H9 (cell line): ENCODE measurements at regions not wholly inside any gene's neighbourhood (a gene's known extent, or its start where the extent isn't known, plus 50 kb on each side); places are given as distances from the start of the nearest gene placed in this dataset.

Source experiments
- DNase-seq: peaks from one replicate; pipeline ENCODE4 v3.0.0-alpha.2; 2017
- H2AFZ ChIP-seq: one replicate; pipeline ENCODE4 v1.6.1; 2013; ENCODE audit warnings: mild to moderate bottlenecking, low read length, control low read depth, moderate library complexity
- H2AK5ac ChIP-seq: 2 replicates; pipeline ENCODE4 v1.6.1; 2013; ENCODE audit warnings: low read length, control low read depth, mixed read lengths; ENCODE audit not compliant: insufficient read length
- H2BK120ac ChIP-seq: one replicate; pipeline ENCODE4 v1.6.1; 2013; ENCODE audit warnings: low read depth, mild to moderate bottlenecking, low read length, control low read depth, inconsistent platforms; ENCODE audit not compliant: poor library complexity, severe bottlenecking
- H2BK12ac ChIP-seq: 2 replicates; pipeline ENCODE4 v1.6.1; 2013; ENCODE audit warnings: low read length, control low read depth, mixed read lengths, low read depth; ENCODE audit not compliant: insufficient read length
- H2BK15ac ChIP-seq: 2 replicates; pipeline ENCODE4 v1.6.1; 2013; ENCODE audit warnings: low read depth, low read length, control low read depth
- H2BK20ac ChIP-seq: one replicate; pipeline ENCODE4 v1.6.1; 2013; ENCODE audit warnings: low read depth, mild to moderate bottlenecking, low read length, control low read depth, inconsistent platforms; ENCODE audit not compliant: poor library complexity, severe bottlenecking
- H2BK5ac ChIP-seq: 2 replicates; pipeline ENCODE4 v1.6.1; 2013; ENCODE audit warnings: low read length, control low read depth, mixed read lengths; ENCODE audit not compliant: insufficient read length
- H3K14ac ChIP-seq: 2 replicates; pipeline ENCODE4 v1.6.1; 2013; ENCODE audit warnings: low read length, control low read depth; ENCODE audit not compliant: insufficient read depth
- H3K18ac ChIP-seq: 2 replicates; pipeline ENCODE4 v1.6.1; 2013; ENCODE audit warnings: low read depth, mild to moderate bottlenecking, mixed read lengths, low read length, control low read depth; ENCODE audit not compliant: insufficient read length
- H3K23ac ChIP-seq: 2 replicates; pipeline ENCODE4 v1.6.1; 2013; ENCODE audit warnings: low read length, control low read depth, mixed read lengths, low read depth; ENCODE audit not compliant: insufficient read length
- H3K23me2 ChIP-seq: 2 replicates; pipeline ENCODE4 v1.6.1; 2013; ENCODE audit warnings: low read depth, mild to moderate bottlenecking, mixed read lengths, low read length, control low read depth; ENCODE audit not compliant: insufficient read length, poor library complexity, severe bottlenecking
- H3K27ac ChIP-seq: 2 replicates; pipeline ENCODE4 v1.5.1; 2013; ENCODE audit warnings: low read length, control low read depth, mixed read lengths, low read depth; ENCODE audit not compliant: insufficient read length
- H3K27me3 ChIP-seq: 2 replicates; pipeline ENCODE4 v1.6.1; 2013; ENCODE audit warnings: low read length, control low read depth, inconsistent platforms; ENCODE audit not compliant: insufficient read depth
- H3K4ac ChIP-seq: 2 replicates; pipeline ENCODE4 v1.6.1; 2013; ENCODE audit warnings: low read depth, mild to moderate bottlenecking, control low read depth, inconsistent platforms, low read length, moderate library complexity
- H3K4me1 ChIP-seq: 2 replicates; pipeline ENCODE4 v1.6.1; 2013; ENCODE audit warnings: low read length, control low read depth, inconsistent platforms; ENCODE audit not compliant: insufficient read depth
- H3K4me2 ChIP-seq: 2 replicates; pipeline ENCODE4 v1.6.1; 2013; ENCODE audit warnings: low read length, control low read depth, mixed read lengths; ENCODE audit not compliant: insufficient read length, insufficient read depth
- H3K56ac ChIP-seq: 2 replicates; pipeline ENCODE4 v1.6.1; 2013; ENCODE audit warnings: low read depth, mild to moderate bottlenecking, mixed read lengths, low read length, control low read depth; ENCODE audit not compliant: insufficient read length
- H3K79me1 ChIP-seq: 2 replicates; pipeline ENCODE4 v1.6.1; 2013; ENCODE audit warnings: low read depth, mild to moderate bottlenecking, moderate library complexity, low read length, control low read depth, inconsistent platforms; ENCODE audit not compliant: insufficient read depth, poor library complexity, severe bottlenecking
- H3K79me2 ChIP-seq: 2 replicates; pipeline ENCODE4 v1.6.1; 2013; ENCODE audit warnings: low read length, control low read depth, inconsistent platforms; ENCODE audit not compliant: insufficient read depth
- H3K9ac ChIP-seq: 2 replicates; pipeline ENCODE4 v1.6.1; 2013; ENCODE audit warnings: low read length, control low read depth, mixed read lengths; ENCODE audit not compliant: insufficient read length; ENCODE audit errors: extremely low read depth
- H3K9me3 ChIP-seq: one replicate; pipeline ENCODE4 v1.6.1; 2013; ENCODE audit warnings: low read depth, low read length, inconsistent platforms; ENCODE audit not compliant: control insufficient read depth
- H3T11ph ChIP-seq: one replicate; pipeline ENCODE4 v1.6.1; 2013; ENCODE audit warnings: mild to moderate bottlenecking, low read length, control low read depth, inconsistent platforms
- H4K20me1 ChIP-seq: one replicate; pipeline ENCODE4 v1.6.1; 2013; ENCODE audit not compliant: control insufficient read depth, insufficient read length, insufficient read depth
- H4K5ac ChIP-seq: 2 replicates; pipeline ENCODE4 v1.6.1; 2013; ENCODE audit warnings: low read depth, mild to moderate bottlenecking, mixed read lengths, low read length, control low read depth; ENCODE audit not compliant: insufficient read length
- H4K8ac ChIP-seq: replicated peaks from 2 replicates; pipeline ENCODE4 v1.6.1; 2013; ENCODE audit warnings: low read length, control low read depth, mixed read lengths, low read depth; ENCODE audit not compliant: insufficient read length
- H4K91ac ChIP-seq: 2 replicates; pipeline ENCODE4 v1.6.1; 2013; ENCODE audit warnings: low read depth, mild to moderate bottlenecking, moderate library complexity, mixed read lengths, low read length, control low read depth; ENCODE audit not compliant: insufficient read length
- H3K27ac Mint-ChIP-seq, 3 experiments: 2 replicates in 2 of 3; 3 replicates in 1 of 3; pipeline ENCODE4 v1.8.0; 2020 to 2021; ENCODE audit warnings: mixed read lengths in 3 of 3, mild to moderate bottlenecking in 1 of 3, moderate library complexity in 1 of 3
- H3K27me3 Mint-ChIP-seq: 2 replicates; pipeline ENCODE4 v1.8.0; 2021; ENCODE audit warnings: low read depth, mild to moderate bottlenecking, moderate library complexity, mixed read lengths
- H3K36me3 Mint-ChIP-seq, 3 experiments: 2 replicates in 2 of 3; 3 replicates in 1 of 3; pipeline ENCODE4 v1.8.0; 2020 to 2021; ENCODE audit warnings: low read depth in 3 of 3, mixed read lengths in 3 of 3; ENCODE audit not compliant: insufficient read depth in 1 of 3
- H3K4me1 Mint-ChIP-seq, 2 experiments: 2 replicates each; pipeline ENCODE4 v1.8.0; 2020; ENCODE audit warnings: mixed read lengths in 2 of 2
- H3K4me3 Mint-ChIP-seq, 2 experiments: 2 replicates in 1 of 2; 3 replicates in 1 of 2; pipeline ENCODE4 v1.8.0; 2020 to 2021; ENCODE audit warnings: mild to moderate bottlenecking in 2 of 2, mixed read lengths in 2 of 2, moderate library complexity in 1 of 2
- H3K9me3 Mint-ChIP-seq, 2 experiments: 2 replicates in 1 of 2; 3 replicates in 1 of 2; pipeline ENCODE4 v1.8.0; 2020; ENCODE audit warnings: mild to moderate bottlenecking in 2 of 2, mixed read lengths in 2 of 2, moderate library complexity in 1 of 2
- WGBS: extraction: QIAGEN DNeasy Blood & Tissue Kit; methylation state at CpG from one replicate; pipeline ENCODE4 v1.1.7; 2013; ENCODE audit warnings: missing lambda C conversion rate, low lambda C conversion rate, mixed read lengths; ENCODE audit not compliant: insufficient read length; ENCODE audit errors: extremely low coverage; 5-methylcytosine and 5-hydroxymethylcytosine counted together
- TF ChIP-seq, protein P1 (sequence below): fragments of 200-600 bp; sonication (generic); conservative IDR thresholded peaks from 3 replicates; pipeline ENCODE4 v1.8.0; 2021; ENCODE audit warnings: antibody characterized with exemption, mild to moderate bottlenecking

- no peak overlapping the region for H3K4ac ChIP-seq
- no peak overlapping the region for H3K27ac ChIP-seq
- H3K9ac ChIP-seq: no peak overlapping the region
- H3T11ph ChIP-seq: no peak overlapping the region
- no peak overlapping the region for H3K4me2 ChIP-seq
- no peak overlapping the region for H2AFZ ChIP-seq
- no peaks in the 10 kb centered on the region for H3K79me1 ChIP-seq
- no peak overlapping the region for H3K14ac ChIP-seq
- Mint-ChIP-seq H3K4me3 (no peak overlapping the region), H3K27me3 (no peaks in the 10 kb centered on the region; the same call in 1 of the 2 replicates), H3K4me1 (peaks cover 6 to 14% of the 10 kb centered on the region in 2 experiments), H3K27ac (no peak overlapping the region), H3K9me3 (no peaks in the 10 kb centered on the region; a peak in 3 of 5 replicates), H3K36me3 (peaks cover 0 to 1% (median 0%) of the 10 kb centered on the region in 3 experiments; a peak in 2 of 7 replicates)
- no peak overlapping the region for H3K18ac ChIP-seq
- H3K23ac ChIP-seq: no peak overlapping the region
- no peaks in the 10 kb centered on the region for H3K79me2 ChIP-seq
- DNase-seq: no peak
- no peak overlapping the region for H2BK5ac ChIP-seq
- H2BK12ac ChIP-seq: no peak overlapping the region
- no peak overlapping the region for H2BK120ac ChIP-seq
- H4K20me1 ChIP-seq: no peaks in the 10 kb centered on the region
- no peak overlapping the region for H2BK20ac ChIP-seq
- no peaks in the 10 kb centered on the region for H3K9me3 ChIP-seq
- H3K27me3 ChIP-seq: no peaks in the 10 kb centered on the region
- no peak overlapping the region for H2AK5ac ChIP-seq
- H3K23me2 ChIP-seq: no peaks in the 10 kb centered on the region
- no CpG with 5 or more reads among the region's 3 CpGs for WGBS
- no peak overlapping the region for H4K91ac ChIP-seq
- no peak overlapping the region for H3K56ac ChIP-seq
- no peak overlapping the region for H2BK15ac ChIP-seq
- H3K4me1 ChIP-seq: no peaks in the 10 kb centered on the region; the same call in 1 of the 2 replicates
- TF ChIP-seq, protein P1, sequence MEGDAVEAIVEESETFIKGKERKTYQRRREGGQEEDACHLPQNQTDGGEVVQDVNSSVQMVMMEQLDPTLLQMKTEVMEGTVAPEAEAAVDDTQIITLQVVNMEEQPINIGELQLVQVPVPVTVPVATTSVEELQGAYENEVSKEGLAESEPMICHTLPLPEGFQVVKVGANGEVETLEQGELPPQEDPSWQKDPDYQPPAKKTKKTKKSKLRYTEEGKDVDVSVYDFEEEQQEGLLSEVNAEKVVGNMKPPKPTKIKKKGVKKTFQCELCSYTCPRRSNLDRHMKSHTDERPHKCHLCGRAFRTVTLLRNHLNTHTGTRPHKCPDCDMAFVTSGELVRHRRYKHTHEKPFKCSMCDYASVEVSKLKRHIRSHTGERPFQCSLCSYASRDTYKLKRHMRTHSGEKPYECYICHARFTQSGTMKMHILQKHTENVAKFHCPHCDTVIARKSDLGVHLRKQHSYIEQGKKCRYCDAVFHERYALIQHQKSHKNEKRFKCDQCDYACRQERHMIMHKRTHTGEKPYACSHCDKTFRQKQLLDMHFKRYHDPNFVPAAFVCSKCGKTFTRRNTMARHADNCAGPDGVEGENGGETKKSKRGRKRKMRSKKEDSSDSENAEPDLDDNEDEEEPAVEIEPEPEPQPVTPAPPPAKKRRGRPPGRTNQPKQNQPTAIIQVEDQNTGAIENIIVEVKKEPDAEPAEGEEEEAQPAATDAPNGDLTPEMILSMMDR: no peak
- no peak overlapping the region for H4K8ac ChIP-seq
- no peak overlapping the region for H4K5ac ChIP-seq
Observed at GRCh38 chr10:77702166-77702565, 64.6 kb upstream of the KCNMA1 start.
